Activated B cell treated with CpG ODN at 0.5 μM for 24 hours (primary cell): ENCODE measurements at regions not wholly inside any gene's neighbourhood (a gene's known extent, or its start where the extent isn't known, plus 50 kb on each side); places are given as distances from the start of the nearest gene placed in this dataset.
"Not testable (repeated sequence)": the region's sequence is repeated elsewhere in the genome, so short reads cannot be mapped to it uniquely, and the experiment has no call there.

Experiments
- ATAC-seq: fragments of 200-7000 bp; cut with Tn5 transposase; one replicate; pipeline ENCODE4 v1.10.0; 2021; ENCODE audit warnings: low read depth, mild to moderate bottlenecking, moderate library complexity
- CTCF ChIA-PET: fragments of 350-600 bp; sonication (Branson Sonifier 250); formaldehyde crosslinking; loops from one replicate; lab custom pipeline; 2021; ENCODE audit warnings: antibody characterized with exemption; lab: Charles Lee
- POLR2A ChIA-PET: fragments of 350-600 bp; sonication (Branson Sonifier 250); formaldehyde crosslinking; loops from one replicate; lab custom pipeline; 2021; ENCODE audit warnings: antibody characterized with exemption; lab: Charles Lee
- DNase-seq: peaks from one replicate; pipeline ENCODE4 v3.0.0; 2022
- H3K27ac Mint-ChIP-seq: one replicate; pipeline ENCODE4 v1.8.0; 2020; ENCODE audit warnings: mixed read lengths
- H3K27me3 Mint-ChIP-seq: one replicate; pipeline ENCODE4 v1.8.0; 2021; ENCODE audit warnings: mixed read lengths
- H3K36me3 Mint-ChIP-seq: one replicate; pipeline ENCODE4 v1.8.0; 2021; ENCODE audit warnings: low read depth, mixed read lengths
- H3K4me1 Mint-ChIP-seq: one replicate; pipeline ENCODE4 v1.8.0; 2021; ENCODE audit warnings: mixed read lengths
- H3K4me3 Mint-ChIP-seq: one replicate; pipeline ENCODE4 v1.8.0; 2020; ENCODE audit warnings: mild to moderate bottlenecking, mixed read lengths
- H3K9me3 Mint-ChIP-seq: one replicate; pipeline ENCODE4 v1.8.0; 2020; ENCODE audit warnings: mixed read lengths
- CTCF ChIP-seq: fragments of 200-600 bp; IDR thresholded peaks from one replicate; pipeline ENCODE4 v1.8.0; 2022; ENCODE audit warnings: antibody characterized with exemption, mild to moderate bottlenecking
- intact Hi-C: fragments of 100-400 bp; cut with micrococcal nuclease; formaldehyde crosslinking; loops from one replicate; pipeline ENCODE4 v1.15.1; 2024

- intact Hi-C loops: no loop called here
- H3K36me3 Mint-ChIP-seq: no peaks in the 10 kb centered on the region
- ATAC-seq (no peak), DNase-seq (no peak)
- ChIA-PET CTCF (no interaction called here), POLR2A (no interaction called here)
- TF ChIP-seq CTCF: no peak
- no peaks in the 10 kb centered on the region for H3K27me3 Mint-ChIP-seq
- H3K4me1 Mint-ChIP-seq: no peaks in the 10 kb centered on the region
- no peak overlapping the region for H3K27ac Mint-ChIP-seq
- no peak overlapping the region for H3K4me3 Mint-ChIP-seq
- H3K9me3 Mint-ChIP-seq: no peaks in the 10 kb centered on the region
Observed at GRCh38 chrX:138986866-138987265, 275.3 kb upstream of the FGF13 start.

GRCh38 chrX:138986235-138986634 is 274.7 kb upstream of the FGF13 start:
- Mint-ChIP-seq H3K27ac (no peak overlapping the region), H3K4me1 (no peaks in the 10 kb centered on the region), H3K36me3 (no peaks in the 10 kb centered on the region), H3K9me3 (no peaks in the 10 kb centered on the region), H3K4me3 (no peak overlapping the region), H3K27me3 (no peaks in the 10 kb centered on the region)
- DNase-seq: no peak
- ChIA-PET POLR2A (no interaction called here), CTCF (no interaction called here)
- no peak for ATAC-seq
- intact Hi-C loops: no loop called here
- TF ChIP-seq CTCF: no peak

DNA sequence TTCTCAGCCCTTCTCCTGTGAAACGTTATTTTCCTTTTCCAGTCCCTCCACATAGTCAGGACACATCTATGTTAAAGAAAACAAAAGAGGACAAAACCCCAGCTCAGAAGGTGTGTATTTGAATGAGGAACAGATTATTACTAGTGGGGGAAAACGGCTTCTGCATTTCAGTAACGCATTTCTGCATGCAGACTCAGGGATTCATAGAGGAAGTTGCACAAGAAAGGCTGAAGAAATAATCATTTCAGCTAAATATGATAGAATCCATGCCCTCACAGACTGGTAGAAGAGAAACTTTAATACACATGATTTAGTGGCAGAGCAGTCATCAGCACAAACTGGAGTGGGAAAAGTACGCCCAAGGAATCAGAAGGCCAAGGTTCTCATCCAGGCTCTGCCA is 270.8 kb upstream of the FGF13 start:
- ChIA-PET POLR2A (no interaction called here), CTCF (no interaction called here)
- DNase-seq (no peak), ATAC-seq (no peak)
- H3K4me1 Mint-ChIP-seq: no peaks in the 10 kb centered on the region
- H3K36me3 Mint-ChIP-seq: no peaks in the 10 kb centered on the region
- H3K4me3 Mint-ChIP-seq: no peak overlapping the region
- H3K27me3 Mint-ChIP-seq: no peaks in the 10 kb centered on the region
- no peak for TF ChIP-seq CTCF
- H3K9me3 Mint-ChIP-seq: no peaks in the 10 kb centered on the region
- H3K27ac Mint-ChIP-seq: no peak overlapping the region
- intact Hi-C loops: no loop called here

DNA sequence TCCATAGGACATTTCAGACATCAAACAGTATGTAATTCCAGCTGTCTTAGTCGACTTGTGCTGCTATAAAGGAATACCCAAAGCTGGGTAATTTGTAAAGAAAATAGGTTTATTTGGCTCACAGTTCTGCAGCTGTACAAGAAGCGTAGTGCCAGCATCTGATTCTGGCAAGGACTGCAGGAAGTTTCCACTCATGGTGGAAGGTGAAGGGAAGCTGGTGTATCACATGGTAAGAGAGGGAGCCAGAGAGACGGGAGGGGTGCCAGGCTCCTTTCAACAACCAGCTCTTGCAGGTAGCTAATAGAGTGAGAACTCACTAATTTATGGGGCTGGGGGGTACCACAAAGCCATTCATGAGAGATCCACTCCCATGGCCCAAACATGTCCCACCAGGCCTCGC is 253.0 kb upstream of the FGF13 start:
- Mint-ChIP-seq H3K4me3 (no peak overlapping the region), H3K27ac (no peak overlapping the region), H3K9me3 (peaks cover 3% of the 10 kb centered on the region), H3K4me1 (no peaks in the 10 kb centered on the region), H3K36me3 (no peaks in the 10 kb centered on the region), H3K27me3 (no peaks in the 10 kb centered on the region)
- CTCF ChIA-PET: no interaction called here
- no peak for ATAC-seq
- POLR2A ChIA-PET: no interaction called here
- DNase-seq: no peak
- no peak for TF ChIP-seq CTCF
- intact Hi-C loops: no loop called here

DNA sequence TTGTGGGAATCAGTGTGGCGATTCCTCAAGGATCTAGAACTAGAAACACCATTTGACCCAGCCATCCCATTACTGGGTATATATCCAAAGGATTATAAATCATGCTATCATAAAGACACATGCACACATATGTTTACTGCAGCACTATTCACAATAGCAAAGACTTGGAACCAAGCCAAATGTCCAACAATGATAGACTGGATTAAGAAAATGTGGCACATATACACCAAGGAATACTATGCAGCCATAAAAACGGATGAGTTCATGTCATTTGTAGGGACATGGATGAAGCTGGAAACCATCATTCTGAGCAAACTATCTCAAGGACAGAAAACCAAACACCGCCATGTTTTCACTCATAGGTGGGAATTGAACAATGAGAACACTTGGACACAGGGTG is 250.9 kb upstream of the FGF13 start:
- H3K4me1 Mint-ChIP-seq, intact Hi-C loops, H3K36me3 Mint-ChIP-seq, CTCF ChIA-PET, H3K4me3 Mint-ChIP-seq, DNase-seq, H3K27ac Mint-ChIP-seq, ATAC-seq, H3K27me3 Mint-ChIP-seq, H3K9me3 Mint-ChIP-seq, POLR2A ChIA-PET: not testable (repeated sequence)

GRCh38 chrX:138954976-138955375 is 243.5 kb upstream of the FGF13 start:
- ATAC-seq (no peak), DNase-seq (no peak)
- H3K27ac Mint-ChIP-seq: no peak overlapping the region
- H3K36me3 Mint-ChIP-seq: no peaks in the 10 kb centered on the region
- no peak for TF ChIP-seq CTCF
- intact Hi-C loops: no loop called here
- no peaks in the 10 kb centered on the region for H3K4me1 Mint-ChIP-seq
- H3K27me3 Mint-ChIP-seq: no peaks in the 10 kb centered on the region
- no peak overlapping the region for H3K4me3 Mint-ChIP-seq
- no peaks in the 10 kb centered on the region for H3K9me3 Mint-ChIP-seq
- CTCF ChIA-PET: no interaction called here
- POLR2A ChIA-PET: no interaction called here
